WTC11 (cell line): ENCODE measurements at regions not wholly inside any gene's neighbourhood (a gene's known extent, or its start where the extent isn't known, plus 50 kb on each side); places are given as distances from the start of the nearest gene placed in this dataset.

Experiments used
- ATAC-seq: fragments of 200-7000 bp; cut with Tn5 transposase; 2 replicates; pipeline ENCODE4 v1.10.0; 2021; ENCODE audit warnings: mild to moderate bottlenecking, moderate library complexity
- CTCF ChIA-PET: fragments of 300-600 bp; sonication (Branson Sonifier 250); formaldehyde crosslinking; loops from one replicate; lab custom pipeline; 2021; ENCODE audit warnings: antibody characterized with exemption; lab: Charles Lee
- POLR2A ChIA-PET: fragments of 350-600 bp; sonication (Branson Sonifier 250); formaldehyde crosslinking; loops from one replicate; lab custom pipeline; 2021; ENCODE audit warnings: antibody characterized with exemption; lab: Charles Lee
- DNase-seq: peaks from one replicate; pipeline ENCODE4 v3.0.0; 2021; ENCODE audit warnings: low spot score
- H3K27ac Mint-ChIP-seq: 2 replicates; pipeline ENCODE4 v1.8.0; 2021; ENCODE audit warnings: mixed read lengths
- H3K27me3 Mint-ChIP-seq: 2 replicates; pipeline ENCODE4 v1.8.0; 2021; ENCODE audit warnings: low read depth, mild to moderate bottlenecking, moderate library complexity, mixed read lengths
- H3K36me3 Mint-ChIP-seq: 2 replicates; pipeline ENCODE4 v1.8.0; 2021; ENCODE audit warnings: mixed read lengths
- H3K4me1 Mint-ChIP-seq: 2 replicates; pipeline ENCODE4 v1.8.0; 2022; ENCODE audit warnings: mixed read lengths
- H3K4me3 Mint-ChIP-seq: 2 replicates; pipeline ENCODE4 v1.8.0; 2021; ENCODE audit warnings: mild to moderate bottlenecking, moderate library complexity, mixed read lengths
- H3K9me3 Mint-ChIP-seq: 2 replicates; pipeline ENCODE4 v1.8.0; 2021; ENCODE audit warnings: mixed read lengths
- ATF1 ChIP-seq: sonication (generic); formaldehyde crosslinking; IDR thresholded peaks from 2 replicates; pipeline ENCODE4 v1.8.1; 2023; ENCODE audit warnings: mild to moderate bottlenecking, moderate library complexity, missing genetic modification reagents
- CBFB ChIP-seq: sonication (generic); formaldehyde crosslinking; IDR thresholded peaks from 2 replicates; pipeline ENCODE4 v1.8.1; 2022; ENCODE audit warnings: mild to moderate bottlenecking, low read depth, missing genetic modification reagents
- KAT7 ChIP-seq: sonication (generic); formaldehyde crosslinking; IDR thresholded peaks from 2 replicates; pipeline ENCODE4 v1.8.1; 2023; ENCODE audit warnings: missing genetic modification reagents, mild to moderate bottlenecking, borderline replicate concordance
- MXD4 ChIP-seq: fragments of 250-450 bp; sonication (Bioruptor Pico); IDR thresholded peaks from 2 replicates; pipeline ENCODE4 v1.8.0; 2021; ENCODE audit warnings: mild to moderate bottlenecking, moderate library complexity, borderline replicate concordance
- RORB ChIP-seq: fragments of 250-450 bp; sonication (Bioruptor Pico); IDR thresholded peaks from 2 replicates; pipeline ENCODE4 v1.9.0; 2021; ENCODE audit warnings: mild to moderate bottlenecking
- SP1 ChIP-seq: sonication (generic); formaldehyde crosslinking; conservative IDR thresholded peaks from 2 replicates; pipeline ENCODE4 v1.8.1; 2022; ENCODE audit warnings: missing genetic modification reagents
- TCF7 ChIP-seq: sonication (generic); formaldehyde crosslinking; IDR thresholded peaks from 2 replicates; pipeline ENCODE4 v1.8.0; 2022; ENCODE audit warnings: mild to moderate bottlenecking, low read depth, missing genetic modification reagents, moderate library complexity
- ZNF121 ChIP-seq: sonication (generic); formaldehyde crosslinking; IDR thresholded peaks from 2 replicates; pipeline ENCODE4 v1.8.0; 2023; ENCODE audit warnings: missing genetic modification reagents
- TF ChIP-seq, protein P1 (sequence below): sonication (generic); formaldehyde crosslinking; IDR thresholded peaks from 2 replicates; pipeline ENCODE4 v1.8.0; 2022; ENCODE audit warnings: mild to moderate bottlenecking, missing genetic modification reagents
- TF ChIP-seq, protein P2 (sequence below): fragments of 250-450 bp; sonication (Bioruptor Pico); IDR thresholded peaks from 2 replicates; pipeline ENCODE4 v1.9.0; 2021; ENCODE audit warnings: mild to moderate bottlenecking, borderline replicate concordance
- TF ChIP-seq, protein P3 (sequence below): sonication (generic); formaldehyde crosslinking; IDR thresholded peaks from 2 replicates; pipeline ENCODE4 v1.8.0; 2023; ENCODE audit warnings: missing genetic modification reagents, mild to moderate bottlenecking, borderline replicate concordance
- TF ChIP-seq, protein P4 (sequence below): sonication (generic); formaldehyde crosslinking; IDR thresholded peaks from 2 replicates; pipeline ENCODE4 v1.8.1; 2023; ENCODE audit warnings: mild to moderate bottlenecking, missing genetic modification reagents
- TF ChIP-seq, protein P5 (sequence below): sonication (generic); formaldehyde crosslinking; IDR thresholded peaks from 2 replicates; pipeline ENCODE4 v1.8.1; 2022; ENCODE audit warnings: low read depth, mild to moderate bottlenecking, moderate library complexity, missing genetic modification reagents, borderline replicate concordance
- TF ChIP-seq, protein P6 (sequence below): sonication (generic); formaldehyde crosslinking; conservative IDR thresholded peaks from 2 replicates; pipeline ENCODE4 v1.8.1; 2022; ENCODE audit warnings: mild to moderate bottlenecking, missing genetic modification reagents
- TF ChIP-seq, protein P7 (sequence below): sonication (generic); formaldehyde crosslinking; conservative IDR thresholded peaks from 2 replicates; pipeline ENCODE4 v1.8.1; 2023; ENCODE audit warnings: mild to moderate bottlenecking, low read depth, missing genetic modification reagents, moderate library complexity
- TF ChIP-seq, protein P8 (sequence below): sonication (generic); formaldehyde crosslinking; IDR thresholded peaks from 2 replicates; pipeline ENCODE4 v1.8.0; 2022; ENCODE audit warnings: mild to moderate bottlenecking, missing genetic modification reagents
- TF ChIP-seq, protein P9 (sequence below): sonication (generic); formaldehyde crosslinking; IDR thresholded peaks from 2 replicates; pipeline ENCODE4 v1.8.1; 2023; ENCODE audit warnings: mild to moderate bottlenecking, missing genetic modification reagents, moderate library complexity

DNA sequence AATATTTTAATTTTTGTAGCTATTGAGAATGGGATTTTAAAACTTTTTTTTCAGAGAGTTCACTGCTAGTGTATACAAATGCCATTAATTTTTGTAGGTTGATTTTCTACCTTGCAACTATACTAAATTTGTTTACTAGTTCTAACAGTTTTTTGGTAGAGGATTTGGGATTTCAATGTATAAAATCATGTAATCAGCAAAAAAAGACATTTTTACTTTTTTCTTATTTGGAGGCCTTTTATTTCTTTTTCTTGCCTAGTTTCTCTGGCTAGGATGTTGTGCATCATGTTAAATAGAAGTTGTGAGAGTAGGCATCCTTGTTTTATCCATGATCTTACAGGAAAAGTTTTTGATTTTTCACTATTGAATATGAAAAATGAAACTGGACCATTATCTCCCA lies 602.9 kb upstream of the KIF2B start (continued):
- TF ChIP-seq, protein P1, sequence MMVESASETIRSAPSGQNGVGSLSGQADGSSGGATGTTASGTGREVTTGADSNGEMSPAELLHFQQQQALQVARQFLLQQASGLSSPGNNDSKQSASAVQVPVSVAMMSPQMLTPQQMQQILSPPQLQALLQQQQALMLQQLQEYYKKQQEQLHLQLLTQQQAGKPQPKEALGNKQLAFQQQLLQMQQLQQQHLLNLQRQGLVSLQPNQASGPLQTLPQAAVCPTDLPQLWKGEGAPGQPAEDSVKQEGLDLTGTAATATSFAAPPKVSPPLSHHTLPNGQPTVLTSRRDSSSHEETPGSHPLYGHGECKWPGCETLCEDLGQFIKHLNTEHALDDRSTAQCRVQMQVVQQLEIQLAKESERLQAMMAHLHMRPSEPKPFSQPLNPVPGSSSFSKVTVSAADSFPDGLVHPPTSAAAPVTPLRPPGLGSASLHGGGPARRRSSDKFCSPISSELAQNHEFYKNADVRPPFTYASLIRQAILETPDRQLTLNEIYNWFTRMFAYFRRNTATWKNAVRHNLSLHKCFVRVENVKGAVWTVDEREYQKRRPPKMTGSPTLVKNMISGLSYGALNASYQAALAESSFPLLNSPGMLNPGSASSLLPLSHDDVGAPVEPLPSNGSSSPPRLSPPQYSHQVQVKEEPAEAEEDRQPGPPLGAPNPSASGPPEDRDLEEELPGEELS (CRISPR knock-in tag) = no peak
- TF ChIP-seq SP1 = no peak
- TF ChIP-seq, protein P2, sequence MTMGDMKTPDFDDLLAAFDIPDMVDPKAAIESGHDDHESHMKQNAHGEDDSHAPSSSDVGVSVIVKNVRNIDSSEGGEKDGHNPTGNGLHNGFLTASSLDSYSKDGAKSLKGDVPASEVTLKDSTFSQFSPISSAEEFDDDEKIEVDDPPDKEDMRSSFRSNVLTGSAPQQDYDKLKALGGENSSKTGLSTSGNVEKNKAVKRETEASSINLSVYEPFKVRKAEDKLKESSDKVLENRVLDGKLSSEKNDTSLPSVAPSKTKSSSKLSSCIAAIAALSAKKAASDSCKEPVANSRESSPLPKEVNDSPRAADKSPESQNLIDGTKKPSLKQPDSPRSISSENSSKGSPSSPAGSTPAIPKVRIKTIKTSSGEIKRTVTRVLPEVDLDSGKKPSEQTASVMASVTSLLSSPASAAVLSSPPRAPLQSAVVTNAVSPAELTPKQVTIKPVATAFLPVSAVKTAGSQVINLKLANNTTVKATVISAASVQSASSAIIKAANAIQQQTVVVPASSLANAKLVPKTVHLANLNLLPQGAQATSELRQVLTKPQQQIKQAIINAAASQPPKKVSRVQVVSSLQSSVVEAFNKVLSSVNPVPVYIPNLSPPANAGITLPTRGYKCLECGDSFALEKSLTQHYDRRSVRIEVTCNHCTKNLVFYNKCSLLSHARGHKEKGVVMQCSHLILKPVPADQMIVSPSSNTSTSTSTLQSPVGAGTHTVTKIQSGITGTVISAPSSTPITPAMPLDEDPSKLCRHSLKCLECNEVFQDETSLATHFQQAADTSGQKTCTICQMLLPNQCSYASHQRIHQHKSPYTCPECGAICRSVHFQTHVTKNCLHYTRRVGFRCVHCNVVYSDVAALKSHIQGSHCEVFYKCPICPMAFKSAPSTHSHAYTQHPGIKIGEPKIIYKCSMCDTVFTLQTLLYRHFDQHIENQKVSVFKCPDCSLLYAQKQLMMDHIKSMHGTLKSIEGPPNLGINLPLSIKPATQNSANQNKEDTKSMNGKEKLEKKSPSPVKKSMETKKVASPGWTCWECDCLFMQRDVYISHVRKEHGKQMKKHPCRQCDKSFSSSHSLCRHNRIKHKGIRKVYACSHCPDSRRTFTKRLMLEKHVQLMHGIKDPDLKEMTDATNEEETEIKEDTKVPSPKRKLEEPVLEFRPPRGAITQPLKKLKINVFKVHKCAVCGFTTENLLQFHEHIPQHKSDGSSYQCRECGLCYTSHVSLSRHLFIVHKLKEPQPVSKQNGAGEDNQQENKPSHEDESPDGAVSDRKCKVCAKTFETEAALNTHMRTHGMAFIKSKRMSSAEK (CRISPR knock-in tag) = no peak
- TF ChIP-seq, protein P3, sequence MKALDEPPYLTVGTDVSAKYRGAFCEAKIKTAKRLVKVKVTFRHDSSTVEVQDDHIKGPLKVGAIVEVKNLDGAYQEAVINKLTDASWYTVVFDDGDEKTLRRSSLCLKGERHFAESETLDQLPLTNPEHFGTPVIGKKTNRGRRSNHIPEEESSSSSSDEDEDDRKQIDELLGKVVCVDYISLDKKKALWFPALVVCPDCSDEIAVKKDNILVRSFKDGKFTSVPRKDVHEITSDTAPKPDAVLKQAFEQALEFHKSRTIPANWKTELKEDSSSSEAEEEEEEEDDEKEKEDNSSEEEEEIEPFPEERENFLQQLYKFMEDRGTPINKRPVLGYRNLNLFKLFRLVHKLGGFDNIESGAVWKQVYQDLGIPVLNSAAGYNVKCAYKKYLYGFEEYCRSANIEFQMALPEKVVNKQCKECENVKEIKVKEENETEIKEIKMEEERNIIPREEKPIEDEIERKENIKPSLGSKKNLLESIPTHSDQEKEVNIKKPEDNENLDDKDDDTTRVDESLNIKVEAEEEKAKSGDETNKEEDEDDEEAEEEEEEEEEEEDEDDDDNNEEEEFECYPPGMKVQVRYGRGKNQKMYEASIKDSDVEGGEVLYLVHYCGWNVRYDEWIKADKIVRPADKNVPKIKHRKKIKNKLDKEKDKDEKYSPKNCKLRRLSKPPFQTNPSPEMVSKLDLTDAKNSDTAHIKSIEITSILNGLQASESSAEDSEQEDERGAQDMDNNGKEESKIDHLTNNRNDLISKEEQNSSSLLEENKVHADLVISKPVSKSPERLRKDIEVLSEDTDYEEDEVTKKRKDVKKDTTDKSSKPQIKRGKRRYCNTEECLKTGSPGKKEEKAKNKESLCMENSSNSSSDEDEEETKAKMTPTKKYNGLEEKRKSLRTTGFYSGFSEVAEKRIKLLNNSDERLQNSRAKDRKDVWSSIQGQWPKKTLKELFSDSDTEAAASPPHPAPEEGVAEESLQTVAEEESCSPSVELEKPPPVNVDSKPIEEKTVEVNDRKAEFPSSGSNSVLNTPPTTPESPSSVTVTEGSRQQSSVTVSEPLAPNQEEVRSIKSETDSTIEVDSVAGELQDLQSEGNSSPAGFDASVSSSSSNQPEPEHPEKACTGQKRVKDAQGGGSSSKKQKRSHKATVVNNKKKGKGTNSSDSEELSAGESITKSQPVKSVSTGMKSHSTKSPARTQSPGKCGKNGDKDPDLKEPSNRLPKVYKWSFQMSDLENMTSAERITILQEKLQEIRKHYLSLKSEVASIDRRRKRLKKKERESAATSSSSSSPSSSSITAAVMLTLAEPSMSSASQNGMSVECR = no peak
- TF ChIP-seq, protein P4, sequence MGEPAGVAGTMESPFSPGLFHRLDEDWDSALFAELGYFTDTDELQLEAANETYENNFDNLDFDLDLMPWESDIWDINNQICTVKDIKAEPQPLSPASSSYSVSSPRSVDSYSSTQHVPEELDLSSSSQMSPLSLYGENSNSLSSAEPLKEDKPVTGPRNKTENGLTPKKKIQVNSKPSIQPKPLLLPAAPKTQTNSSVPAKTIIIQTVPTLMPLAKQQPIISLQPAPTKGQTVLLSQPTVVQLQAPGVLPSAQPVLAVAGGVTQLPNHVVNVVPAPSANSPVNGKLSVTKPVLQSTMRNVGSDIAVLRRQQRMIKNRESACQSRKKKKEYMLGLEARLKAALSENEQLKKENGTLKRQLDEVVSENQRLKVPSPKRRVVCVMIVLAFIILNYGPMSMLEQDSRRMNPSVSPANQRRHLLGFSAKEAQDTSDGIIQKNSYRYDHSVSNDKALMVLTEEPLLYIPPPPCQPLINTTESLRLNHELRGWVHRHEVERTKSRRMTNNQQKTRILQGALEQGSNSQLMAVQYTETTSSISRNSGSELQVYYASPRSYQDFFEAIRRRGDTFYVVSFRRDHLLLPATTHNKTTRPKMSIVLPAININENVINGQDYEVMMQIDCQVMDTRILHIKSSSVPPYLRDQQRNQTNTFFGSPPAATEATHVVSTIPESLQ (CRISPR knock-in tag) = no peak
- TF ChIP-seq, protein P5, sequence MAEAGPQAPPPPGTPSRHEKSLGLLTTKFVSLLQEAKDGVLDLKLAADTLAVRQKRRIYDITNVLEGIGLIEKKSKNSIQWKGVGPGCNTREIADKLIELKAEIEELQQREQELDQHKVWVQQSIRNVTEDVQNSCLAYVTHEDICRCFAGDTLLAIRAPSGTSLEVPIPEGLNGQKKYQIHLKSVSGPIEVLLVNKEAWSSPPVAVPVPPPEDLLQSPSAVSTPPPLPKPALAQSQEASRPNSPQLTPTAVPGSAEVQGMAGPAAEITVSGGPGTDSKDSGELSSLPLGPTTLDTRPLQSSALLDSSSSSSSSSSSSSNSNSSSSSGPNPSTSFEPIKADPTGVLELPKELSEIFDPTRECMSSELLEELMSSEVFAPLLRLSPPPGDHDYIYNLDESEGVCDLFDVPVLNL (CRISPR knock-in tag) = no peak

DNA sequence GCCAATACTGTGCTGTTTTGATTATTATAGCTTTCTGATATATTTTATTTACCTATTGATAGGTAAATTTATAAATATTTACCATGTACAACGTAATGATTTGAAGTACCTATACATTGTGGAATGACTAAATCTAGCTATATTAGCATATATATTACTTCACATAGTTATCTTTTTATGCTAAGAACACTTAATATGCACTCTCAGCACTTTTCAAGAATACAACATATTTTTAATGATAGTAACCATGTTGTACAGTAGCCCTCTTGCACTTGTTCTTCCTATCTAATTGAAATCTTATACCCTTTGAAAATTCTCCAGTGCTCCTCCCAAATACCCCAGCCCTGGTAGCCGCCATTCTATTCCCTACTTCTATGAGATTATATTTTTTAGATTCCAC lies 604.0 kb upstream of the KIF2B start:
- H3K9me3 Mint-ChIP-seq = peaks cover 57% of the 10 kb centered on the region
- H3K27ac Mint-ChIP-seq = no peak overlapping the region
- ChIA-PET POLR2A (no interaction called here), CTCF (no interaction called here)
- peaks cover 3% of the 10 kb centered on the region; the same call in 1 of the 2 replicates for H3K27me3 Mint-ChIP-seq
- H3K4me1 Mint-ChIP-seq = no peaks in the 10 kb centered on the region
- ATAC-seq (no peak), DNase-seq (no peak)
- TF ChIP-seq ZNF121 (CRISPR knock-in tag) = no peak
- no peak for TF ChIP-seq ATF1 (CRISPR knock-in tag)
- TF ChIP-seq, protein P6, sequence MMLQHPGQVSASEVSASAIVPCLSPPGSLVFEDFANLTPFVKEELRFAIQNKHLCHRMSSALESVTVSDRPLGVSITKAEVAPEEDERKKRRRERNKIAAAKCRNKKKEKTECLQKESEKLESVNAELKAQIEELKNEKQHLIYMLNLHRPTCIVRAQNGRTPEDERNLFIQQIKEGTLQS (CRISPR knock-in tag) = no peak
- TF ChIP-seq KAT7 (CRISPR knock-in tag) = no peak
- TF ChIP-seq, protein P7, sequence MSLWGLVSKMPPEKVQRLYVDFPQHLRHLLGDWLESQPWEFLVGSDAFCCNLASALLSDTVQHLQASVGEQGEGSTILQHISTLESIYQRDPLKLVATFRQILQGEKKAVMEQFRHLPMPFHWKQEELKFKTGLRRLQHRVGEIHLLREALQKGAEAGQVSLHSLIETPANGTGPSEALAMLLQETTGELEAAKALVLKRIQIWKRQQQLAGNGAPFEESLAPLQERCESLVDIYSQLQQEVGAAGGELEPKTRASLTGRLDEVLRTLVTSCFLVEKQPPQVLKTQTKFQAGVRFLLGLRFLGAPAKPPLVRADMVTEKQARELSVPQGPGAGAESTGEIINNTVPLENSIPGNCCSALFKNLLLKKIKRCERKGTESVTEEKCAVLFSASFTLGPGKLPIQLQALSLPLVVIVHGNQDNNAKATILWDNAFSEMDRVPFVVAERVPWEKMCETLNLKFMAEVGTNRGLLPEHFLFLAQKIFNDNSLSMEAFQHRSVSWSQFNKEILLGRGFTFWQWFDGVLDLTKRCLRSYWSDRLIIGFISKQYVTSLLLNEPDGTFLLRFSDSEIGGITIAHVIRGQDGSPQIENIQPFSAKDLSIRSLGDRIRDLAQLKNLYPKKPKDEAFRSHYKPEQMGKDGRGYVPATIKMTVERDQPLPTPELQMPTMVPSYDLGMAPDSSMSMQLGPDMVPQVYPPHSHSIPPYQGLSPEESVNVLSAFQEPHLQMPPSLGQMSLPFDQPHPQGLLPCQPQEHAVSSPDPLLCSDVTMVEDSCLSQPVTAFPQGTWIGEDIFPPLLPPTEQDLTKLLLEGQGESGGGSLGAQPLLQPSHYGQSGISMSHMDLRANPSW (CRISPR knock-in tag) = no peak
- TF ChIP-seq, protein P8, sequence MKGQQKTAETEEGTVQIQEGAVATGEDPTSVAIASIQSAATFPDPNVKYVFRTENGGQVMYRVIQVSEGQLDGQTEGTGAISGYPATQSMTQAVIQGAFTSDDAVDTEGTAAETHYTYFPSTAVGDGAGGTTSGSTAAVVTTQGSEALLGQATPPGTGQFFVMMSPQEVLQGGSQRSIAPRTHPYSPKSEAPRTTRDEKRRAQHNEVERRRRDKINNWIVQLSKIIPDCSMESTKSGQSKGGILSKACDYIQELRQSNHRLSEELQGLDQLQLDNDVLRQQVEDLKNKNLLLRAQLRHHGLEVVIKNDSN (CRISPR knock-in tag) = no peak
- TF ChIP-seq TCF7 (CRISPR knock-in tag) = no peak
- no peak for TF ChIP-seq CBFB (CRISPR knock-in tag)
- TF ChIP-seq, protein P9, sequence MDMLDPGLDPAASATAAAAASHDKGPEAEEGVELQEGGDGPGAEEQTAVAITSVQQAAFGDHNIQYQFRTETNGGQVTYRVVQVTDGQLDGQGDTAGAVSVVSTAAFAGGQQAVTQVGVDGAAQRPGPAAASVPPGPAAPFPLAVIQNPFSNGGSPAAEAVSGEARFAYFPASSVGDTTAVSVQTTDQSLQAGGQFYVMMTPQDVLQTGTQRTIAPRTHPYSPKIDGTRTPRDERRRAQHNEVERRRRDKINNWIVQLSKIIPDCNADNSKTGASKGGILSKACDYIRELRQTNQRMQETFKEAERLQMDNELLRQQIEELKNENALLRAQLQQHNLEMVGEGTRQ (CRISPR knock-in tag) = no peak
- TF ChIP-seq MXD4 (CRISPR knock-in tag) = no peak
- no peak for TF ChIP-seq RORB (CRISPR knock-in tag)
- peaks cover 32% of the 10 kb centered on the region for H3K36me3 Mint-ChIP-seq
- H3K4me3 Mint-ChIP-seq = no peak overlapping the region
